B cell (primary cell): ENCODE measurements at regions not wholly inside any gene's neighbourhood (a gene's known extent, or its start where the extent isn't known, plus 50 kb on each side); places are given as distances from the start of the nearest gene placed in this dataset.

Experiments used
- ATAC-seq: fragments of 200-7000 bp; cut with Tn5 transposase; one replicate; pipeline ENCODE4 v1.10.0; 2021; ENCODE audit warnings: low read depth, mild to moderate bottlenecking, moderate number of reproducible peaks, moderate library complexity
- CTCF ChIA-PET: fragments of 350-600 bp; sonication (Branson Sonifier 250); formaldehyde crosslinking; loops from one replicate; lab custom pipeline; 2021; ENCODE audit warnings: antibody characterized with exemption, inconsistent platforms; lab: Charles Lee
- POLR2A ChIA-PET: fragments of 350-600 bp; sonication (Branson Sonifier 250); formaldehyde crosslinking; loops from one replicate; lab custom pipeline; 2021; ENCODE audit warnings: antibody characterized with exemption; lab: Charles Lee
- DNase-seq: peaks from one replicate; pipeline ENCODE4 v3.0.0; 2013
- H2AFZ ChIP-seq: 2 replicates; pipeline ENCODE4 v1.6.1; 2012; ENCODE audit warnings: mild to moderate bottlenecking, low read depth, low read length; ENCODE audit not compliant: insufficient read depth, poor library complexity, severe bottlenecking
- H3K27ac ChIP-seq, 2 donors: 1 replicate in 1 of 2; 2 replicates in 1 of 2; pipeline ENCODE4 v1.5.1; 2012 to 2013; ENCODE audit warnings: low read length in 2 of 2, mild to moderate bottlenecking in 2 of 2, moderate library complexity in 1 of 2
- H3K27me3 ChIP-seq, 4 experiments: fragments of 200-600 bp in 1 of 4; sonication (generic) in 1 of 4; replicated peaks in 1 of 4; 1 replicate in 2 of 4; 2 replicates in 2 of 4; pipeline versions ENCODE4 v1.6.1 to v1.7.0; 2013 to 2016; ENCODE audit warnings: low read length in 3 of 4, mild to moderate bottlenecking in 2 of 4, mixed read lengths in 1 of 4, moderate library complexity in 1 of 4; ENCODE audit not compliant: insufficient read depth in 4 of 4, control insufficient read depth in 3 of 4; ENCODE audit errors: control extremely low read depth in 1 of 4
- H3K36me3 ChIP-seq, 2 experiments: replicated peaks in 1 of 2; 1 replicate in 1 of 2; 2 replicates in 1 of 2; pipeline versions ENCODE4 v1.6.1 to v1.7.1; 2013; ENCODE audit warnings: low read length in 1 of 2; ENCODE audit not compliant: insufficient read depth in 2 of 2, control insufficient read depth in 1 of 2; ENCODE audit errors: control extremely low read depth in 1 of 2, extremely low read depth in 1 of 2
- H3K4me1 ChIP-seq, 2 donors: fragments of 200-600 bp in 1 of 2; sonication (generic) in 1 of 2; 1 replicate in 1 of 2; 2 replicates in 1 of 2; pipeline versions ENCODE4 v1.5.1 to v1.6.1; 2013 to 2017; ENCODE audit warnings: low read length in 2 of 2; ENCODE audit not compliant: control insufficient read depth in 2 of 2, insufficient read depth in 2 of 2
- H3K4me2 ChIP-seq: replicated peaks from 2 replicates; pipeline ENCODE3; 2012; ENCODE audit warnings: mild to moderate bottlenecking, low read depth, low read length; ENCODE audit not compliant: poor library complexity, severe bottlenecking
- H3K4me3 ChIP-seq, 5 experiments: fragments of 200-600 bp in 1 of 5; sonication (generic) in 1 of 5; 1 replicate in 3 of 5; 2 replicates in 2 of 5; pipeline versions ENCODE4 v1.5.1 to v1.7.0; 2011 to 2016; ENCODE audit warnings: low read length in 4 of 5, mild to moderate bottlenecking in 4 of 5, low read depth in 2 of 5, control low read depth in 1 of 5, moderate library complexity in 1 of 5; ENCODE audit not compliant: insufficient read depth in 1 of 5; ENCODE audit errors: control extremely low read depth in 1 of 5, extremely low read depth in 1 of 5
- H3K79me2 ChIP-seq: fragments of 200-600 bp; sonication (generic); one replicate; pipeline ENCODE4 v1.6.0; 2016; ENCODE audit warnings: low read length; ENCODE audit not compliant: control insufficient read depth, insufficient read depth
- H3K9ac ChIP-seq: fragments of 200-600 bp; sonication (generic); 2 replicates; pipeline ENCODE4 v1.6.1; 2017; ENCODE audit warnings: mild to moderate bottlenecking, low read length, moderate library complexity
- H3K9me3 ChIP-seq, 3 donors: one replicate each; pipeline versions ENCODE4 v1.6.1 to v1.7.1; 2013; ENCODE audit warnings: low read length in 2 of 3; ENCODE audit not compliant: control insufficient read depth in 2 of 3, insufficient read depth in 1 of 3; ENCODE audit errors: control extremely low read depth in 1 of 3
- H4K20me1 ChIP-seq: 2 replicates; pipeline ENCODE4 v1.6.0; 2012; ENCODE audit warnings: mild to moderate bottlenecking, low read length; ENCODE audit not compliant: insufficient read depth, control insufficient read depth, poor library complexity, severe bottlenecking
- H3K27ac Mint-ChIP-seq: one replicate; pipeline ENCODE4 v1.8.0; 2021; ENCODE audit warnings: mixed read lengths
- H3K27me3 Mint-ChIP-seq: one replicate; pipeline ENCODE4 v1.8.0; 2021; ENCODE audit warnings: mixed read lengths
- H3K4me1 Mint-ChIP-seq: one replicate; pipeline ENCODE4 v1.8.0; 2021; ENCODE audit warnings: mixed read lengths
- H3K4me3 Mint-ChIP-seq: one replicate; pipeline ENCODE4 v1.8.0; 2021; ENCODE audit warnings: mixed read lengths
- H3K9me3 Mint-ChIP-seq: one replicate; pipeline ENCODE4 v1.8.0; 2022; ENCODE audit warnings: mixed read lengths; ENCODE audit not compliant: insufficient read depth
- EZH2 ChIP-seq: IDR thresholded peaks from 2 replicates; pipeline ENCODE4 v1.6.1; 2012; ENCODE audit warnings: borderline replicate concordance, low read depth, mild to moderate bottlenecking, moderate library complexity, low read length; ENCODE audit not compliant: insufficient read depth, poor library complexity, severe bottlenecking
- WGBS: methylation state at CpG from one replicate; pipeline ENCODE4 v1.1.5; 2013; ENCODE audit warnings: missing lambda C conversion rate; ENCODE audit not compliant: insufficient coverage; 5-methylcytosine and 5-hydroxymethylcytosine counted together
- intact Hi-C: fragments of 100-400 bp; cut with micrococcal nuclease; formaldehyde crosslinking; loops from one replicate; pipeline ENCODE4 v1.10.0; 2022
- TF ChIP-seq, protein P1 (sequence below): fragments of 200-600 bp; IDR thresholded peaks from one replicate; pipeline ENCODE4 v1.8.0; 2022; ENCODE audit warnings: antibody characterized with exemption, mild to moderate bottlenecking

DNA sequence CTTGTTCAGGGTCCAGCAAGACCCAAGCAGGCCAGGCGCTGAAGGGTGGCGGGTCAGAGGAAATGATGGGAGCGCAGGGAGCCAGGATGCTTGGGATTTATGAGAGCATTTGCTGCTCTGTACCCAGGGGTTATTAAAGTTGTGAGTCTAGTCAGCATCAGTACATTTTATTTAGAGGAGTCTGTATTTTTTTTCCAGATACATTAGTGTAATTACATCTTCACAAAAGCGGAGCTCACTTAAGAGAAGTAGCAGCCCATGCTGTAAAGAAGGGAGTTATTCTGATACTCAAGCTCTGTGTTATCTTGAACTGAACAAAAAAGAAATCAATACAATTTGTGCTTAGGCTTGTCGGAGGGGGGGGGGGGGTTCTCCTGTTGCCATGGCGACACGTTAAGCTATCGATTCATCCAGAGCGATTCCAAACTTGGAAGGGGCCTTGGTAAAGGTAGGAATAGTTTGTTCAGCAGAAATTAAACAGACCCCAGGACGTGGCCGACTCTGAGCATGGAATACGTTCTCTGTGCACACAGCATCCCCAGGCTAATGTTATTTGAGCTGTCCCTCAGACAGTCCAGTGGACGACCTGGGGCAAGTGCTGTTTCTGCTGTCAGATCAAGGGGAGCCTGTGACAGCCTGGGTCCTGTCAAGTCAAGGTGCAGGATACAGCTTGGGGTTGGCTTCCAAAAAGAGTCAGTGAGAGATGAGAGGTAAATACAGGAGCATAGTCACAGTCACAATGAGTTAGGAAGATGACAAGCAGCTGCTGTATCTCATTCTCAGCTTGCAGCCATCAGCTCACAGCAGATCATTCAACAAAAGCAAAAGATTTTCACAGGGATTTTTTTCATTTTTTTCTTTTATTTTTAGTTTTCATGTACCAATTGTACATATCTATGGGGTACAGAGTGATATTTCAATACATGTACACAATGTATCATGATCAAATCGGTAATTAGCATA lies 387.6 kb downstream of the DCDC2C start:
- ATAC-seq (no peak), DNase-seq (no peak)
- H4K20me1 ChIP-seq: no peaks in the 10 kb centered on the region
- no peak overlapping the region for H3K27ac ChIP-seq
- Mint-ChIP-seq H3K27ac (no peak overlapping the region), H3K9me3 (no peaks in the 10 kb centered on the region), H3K4me3 (no peak overlapping the region), H3K4me1 (no peaks in the 10 kb centered on the region), H3K27me3 (no peaks in the 10 kb centered on the region)
- no peak overlapping the region for H2AFZ ChIP-seq
- no peaks in the 10 kb centered on the region for H3K4me1 ChIP-seq
- no peaks in the 10 kb centered on the region for H3K79me2 ChIP-seq
- H3K27me3 ChIP-seq: no peaks in the 10 kb centered on the region
- ChIA-PET POLR2A (no interaction called here), CTCF (no interaction called here)
- peaks cover 0 to 9% (median 0%) of the 10 kb centered on the region in 3 donors for H3K9me3 ChIP-seq
- H3K36me3 ChIP-seq: no peaks in the 10 kb centered on the region
- intact Hi-C loops: no loop called here
- no peak overlapping the region for H3K4me2 ChIP-seq
- no peak overlapping the region for H3K9ac ChIP-seq
- no peak overlapping the region for H3K4me3 ChIP-seq
- WGBS: 92% methylated on average over 11 of the region's 14 CpGs
- TF ChIP-seq, protein P1, sequence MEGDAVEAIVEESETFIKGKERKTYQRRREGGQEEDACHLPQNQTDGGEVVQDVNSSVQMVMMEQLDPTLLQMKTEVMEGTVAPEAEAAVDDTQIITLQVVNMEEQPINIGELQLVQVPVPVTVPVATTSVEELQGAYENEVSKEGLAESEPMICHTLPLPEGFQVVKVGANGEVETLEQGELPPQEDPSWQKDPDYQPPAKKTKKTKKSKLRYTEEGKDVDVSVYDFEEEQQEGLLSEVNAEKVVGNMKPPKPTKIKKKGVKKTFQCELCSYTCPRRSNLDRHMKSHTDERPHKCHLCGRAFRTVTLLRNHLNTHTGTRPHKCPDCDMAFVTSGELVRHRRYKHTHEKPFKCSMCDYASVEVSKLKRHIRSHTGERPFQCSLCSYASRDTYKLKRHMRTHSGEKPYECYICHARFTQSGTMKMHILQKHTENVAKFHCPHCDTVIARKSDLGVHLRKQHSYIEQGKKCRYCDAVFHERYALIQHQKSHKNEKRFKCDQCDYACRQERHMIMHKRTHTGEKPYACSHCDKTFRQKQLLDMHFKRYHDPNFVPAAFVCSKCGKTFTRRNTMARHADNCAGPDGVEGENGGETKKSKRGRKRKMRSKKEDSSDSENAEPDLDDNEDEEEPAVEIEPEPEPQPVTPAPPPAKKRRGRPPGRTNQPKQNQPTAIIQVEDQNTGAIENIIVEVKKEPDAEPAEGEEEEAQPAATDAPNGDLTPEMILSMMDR: no peak
- no peak for TF ChIP-seq EZH2

GRCh38 chr2:4091869-4092268 lies 388.5 kb downstream of the DCDC2C start:
- Mint-ChIP-seq H3K4me3 (no peak overlapping the region), H3K4me1 (no peaks in the 10 kb centered on the region), H3K9me3 (no peaks in the 10 kb centered on the region), H3K27me3 (no peaks in the 10 kb centered on the region), H3K27ac (no peak overlapping the region)
- H4K20me1 ChIP-seq: no peaks in the 10 kb centered on the region
- H3K4me3 ChIP-seq: no peak overlapping the region
- intact Hi-C loops: no loop called here
- no peaks in the 10 kb centered on the region for H3K27me3 ChIP-seq
- H3K79me2 ChIP-seq: no peaks in the 10 kb centered on the region
- WGBS: 100% methylated on average over 1 of the region's 3 CpGs
- H3K36me3 ChIP-seq: no peaks in the 10 kb centered on the region
- no peak overlapping the region for H3K4me2 ChIP-seq
- H3K9me3 ChIP-seq: peaks cover 0 to 4% (median 0%) of the 10 kb centered on the region in 3 donors
- DNase-seq (no peak), ATAC-seq (no peak)
- no peaks in the 10 kb centered on the region for H3K4me1 ChIP-seq
- no peak overlapping the region for H3K9ac ChIP-seq
- ChIA-PET POLR2A (no interaction called here), CTCF (no interaction called here)
- no peak for TF ChIP-seq EZH2
- TF ChIP-seq, protein P1: no peak
- no peak overlapping the region for H3K27ac ChIP-seq
- no peak overlapping the region for H2AFZ ChIP-seq
